Activated CD4-positive, alpha-beta T cell treated with anti-CD3 and anti-CD28 coated beads for 36 hours (primary cell): ENCODE measurements at regions not wholly inside any gene's neighbourhood (a gene's known extent, or its start where the extent isn't known, plus 50 kb on each side); places are given as distances from the start of the nearest gene placed in this dataset.

ENCODE experiments used
- ATAC-seq: fragments of 200-7000 bp; cut with Tn5 transposase; one replicate; pipeline ENCODE4 v1.10.0; 2021; ENCODE audit warnings: mild to moderate bottlenecking, moderate library complexity
- CTCF ChIA-PET: fragments of 350-600 bp; sonication (Branson Sonifier 250); formaldehyde crosslinking; loops from one replicate; lab custom pipeline; 2021; ENCODE audit warnings: antibody characterized with exemption; lab: Charles Lee
- POLR2A ChIA-PET: fragments of 350-600 bp; sonication (Branson Sonifier 250); formaldehyde crosslinking; loops from one replicate; lab custom pipeline; 2021; ENCODE audit warnings: antibody characterized with exemption, inconsistent platforms; lab: Charles Lee
- DNase-seq: peaks from one replicate; pipeline ENCODE4 v3.0.0-alpha.2; 2020
- H3K27ac Mint-ChIP-seq: one replicate; pipeline ENCODE4 v1.8.0; 2021; ENCODE audit warnings: mixed read lengths
- H3K27me3 Mint-ChIP-seq: one replicate; pipeline ENCODE4 v1.8.0; 2021; ENCODE audit warnings: mixed read lengths
- H3K36me3 Mint-ChIP-seq: one replicate; pipeline ENCODE4 v1.8.0; 2021; ENCODE audit warnings: low read depth, mixed read lengths
- H3K4me1 Mint-ChIP-seq: one replicate; pipeline ENCODE4 v1.8.0; 2021; ENCODE audit warnings: mixed read lengths
- H3K4me3 Mint-ChIP-seq: one replicate; pipeline ENCODE4 v1.8.0; 2021; ENCODE audit warnings: mild to moderate bottlenecking, moderate library complexity, mixed read lengths
- H3K9me3 Mint-ChIP-seq: one replicate; pipeline ENCODE4 v1.8.0; 2021; ENCODE audit warnings: low read depth, mixed read lengths
- intact Hi-C, 2 experiments: fragments of 100-400 bp; cut with DNase I in 1 of 2; cut with micrococcal nuclease in 1 of 2; formaldehyde crosslinking; loops; one replicate each; pipeline versions ENCODE4 v1.14.2 to v1.15.1; 2022 to 2024; cut with DNase I, micrococcal nuclease

DNA sequence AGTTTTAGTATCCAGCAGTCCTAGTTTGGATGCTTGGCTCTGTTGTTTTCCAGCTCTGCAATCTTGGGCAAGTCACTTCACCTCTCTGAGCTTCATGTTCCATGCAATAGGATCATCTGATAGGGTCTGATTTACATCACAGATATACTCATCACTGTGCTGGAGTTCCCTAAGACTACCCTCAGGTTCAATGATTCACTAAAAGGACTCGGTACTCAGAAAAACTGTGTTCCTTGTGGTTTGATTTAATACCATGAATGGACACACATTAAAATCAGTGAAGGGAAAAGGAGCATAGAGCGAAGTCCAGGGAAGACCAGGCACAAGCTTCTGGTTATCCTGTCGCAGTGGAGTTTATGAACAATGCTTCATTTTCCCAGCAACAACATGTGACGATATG lies 119.9 kb upstream of the EFNA5 start:
- POLR2A ChIA-PET: no interaction called here
- ATAC-seq (no peak), DNase-seq (no peak)
- intact Hi-C loops: no loop called here
- Mint-ChIP-seq H3K4me1 (no peaks in the 10 kb centered on the region), H3K9me3 (no peaks in the 10 kb centered on the region), H3K36me3 (no peaks in the 10 kb centered on the region), H3K4me3 (no peak overlapping the region), H3K27ac (no peak overlapping the region), H3K27me3 (no peaks in the 10 kb centered on the region)
- CTCF ChIA-PET: no interaction called here

DNA sequence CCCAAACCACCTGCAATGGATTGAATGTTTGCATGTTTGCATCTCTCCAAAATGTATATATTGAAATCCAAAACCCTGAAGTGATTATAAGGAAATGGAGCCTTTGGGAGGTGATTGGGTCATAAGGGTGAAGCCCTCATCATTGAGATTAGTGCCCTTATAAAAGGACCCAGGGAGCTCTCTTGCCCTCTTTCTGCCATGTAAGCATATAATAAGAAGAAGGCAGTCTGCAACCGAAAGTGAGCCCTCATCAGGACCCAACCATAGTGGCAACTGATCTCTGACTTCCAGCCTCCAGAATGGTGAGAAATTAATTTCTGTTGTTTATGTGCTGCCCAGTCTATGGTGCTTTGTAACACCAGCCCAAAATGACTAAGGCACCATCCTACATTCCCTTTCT lies 115.7 kb upstream of the EFNA5 start:
- peaks cover 2% of the 10 kb centered on the region for H3K27me3 Mint-ChIP-seq
- CTCF ChIA-PET: no interaction called here
- H3K4me1 Mint-ChIP-seq: no peaks in the 10 kb centered on the region
- no peak overlapping the region for H3K4me3 Mint-ChIP-seq
- POLR2A ChIA-PET: no interaction called here
- H3K27ac Mint-ChIP-seq: no peak overlapping the region
- intact Hi-C loops: no loop called here
- H3K36me3 Mint-ChIP-seq: no peaks in the 10 kb centered on the region
- ATAC-seq (no peak), DNase-seq (no peak)
- no peaks in the 10 kb centered on the region for H3K9me3 Mint-ChIP-seq

DNA sequence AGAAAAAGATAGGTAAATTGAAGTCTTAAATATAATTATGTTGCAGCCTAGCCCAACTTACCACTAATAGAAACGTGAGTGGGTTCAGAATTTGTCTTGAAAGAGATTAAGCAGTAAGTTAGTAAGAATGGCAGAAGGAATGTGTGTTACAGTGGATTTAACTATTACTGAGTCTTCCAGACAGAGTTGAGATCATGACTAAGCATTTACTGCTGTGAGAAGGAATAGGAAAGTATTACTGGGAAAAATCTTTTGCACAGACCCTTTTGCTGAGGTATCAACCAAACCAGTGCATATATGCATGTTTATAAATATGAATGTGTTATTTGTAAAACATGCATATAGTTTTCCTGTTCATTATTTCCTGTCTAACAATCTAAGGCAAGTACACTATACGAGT lies 112.8 kb upstream of the EFNA5 start:
- ATAC-seq: no peak
- H3K9me3 Mint-ChIP-seq: peaks cover 4% of the 10 kb centered on the region
- ChIA-PET CTCF (no interaction called here), POLR2A (no interaction called here)
- DNase-seq: no peak
- intact Hi-C loops: no loop called here
- no peaks in the 10 kb centered on the region for H3K4me1 Mint-ChIP-seq
- H3K27ac Mint-ChIP-seq: no peak overlapping the region
- H3K36me3 Mint-ChIP-seq: no peaks in the 10 kb centered on the region
- peaks cover 5% of the 10 kb centered on the region for H3K27me3 Mint-ChIP-seq
- no peak overlapping the region for H3K4me3 Mint-ChIP-seq

DNA sequence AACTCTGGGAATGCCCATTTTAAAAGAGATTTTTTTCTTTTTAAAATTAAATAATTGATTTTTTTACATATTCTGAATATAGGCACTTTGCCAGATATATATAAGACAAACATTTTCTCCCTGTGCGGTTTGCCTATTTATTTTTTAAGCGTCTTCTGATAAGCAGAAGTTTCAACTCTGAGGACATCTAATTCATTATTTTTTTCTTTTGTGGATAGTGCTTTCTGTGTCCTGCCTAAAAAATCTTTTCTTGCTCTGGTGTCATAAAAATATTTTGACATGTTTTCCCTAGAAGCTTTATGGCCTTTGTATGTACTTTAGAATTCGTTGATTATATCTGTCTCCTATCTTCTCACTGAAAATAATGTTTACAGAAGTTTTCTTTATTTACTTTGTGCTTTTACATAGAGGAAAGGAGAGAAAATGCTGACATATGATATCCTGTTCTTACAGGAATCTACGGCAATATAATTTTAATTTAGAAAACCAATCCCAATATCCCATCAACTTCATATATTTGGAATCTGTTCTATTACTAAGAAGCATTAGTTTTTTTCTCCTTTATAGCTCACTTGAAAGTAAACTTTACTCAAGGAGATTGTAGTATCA lies 111.9 kb upstream of the EFNA5 start:
- peaks cover 5% of the 10 kb centered on the region for H3K27me3 Mint-ChIP-seq
- H3K9me3 Mint-ChIP-seq: peaks cover 4% of the 10 kb centered on the region
- ChIA-PET CTCF (no interaction called here), POLR2A (no interaction called here)
- DNase-seq: no peak
- no peak for ATAC-seq
- intact Hi-C loops: no loop called here
- H3K4me3 Mint-ChIP-seq: no peak overlapping the region
- no peaks in the 10 kb centered on the region for H3K36me3 Mint-ChIP-seq
- H3K4me1 Mint-ChIP-seq: no peaks in the 10 kb centered on the region
- no peak overlapping the region for H3K27ac Mint-ChIP-seq

DNA sequence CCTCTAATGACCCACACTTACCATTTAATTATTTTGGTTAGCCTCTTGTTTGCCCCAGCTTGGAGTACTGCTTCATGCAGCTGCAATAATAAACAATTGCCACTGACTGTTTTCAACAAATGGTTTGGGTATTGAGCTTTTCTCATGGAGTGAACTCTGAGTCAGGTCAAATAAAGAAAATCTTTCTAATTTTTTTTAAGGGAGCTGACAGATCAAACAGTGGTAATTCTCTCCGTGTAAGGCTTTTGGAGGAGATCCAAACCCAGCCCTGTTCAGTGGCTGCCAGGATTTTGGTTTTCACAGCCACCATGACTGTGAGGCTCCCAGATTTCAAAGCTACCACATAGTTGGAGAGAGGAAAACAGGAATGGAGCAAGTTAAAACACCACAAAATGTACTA lies 110.7 kb upstream of the EFNA5 start:
- intact Hi-C loops: no loop called here
- Mint-ChIP-seq H3K4me3 (no peak overlapping the region), H3K9me3 (peaks cover 4% of the 10 kb centered on the region), H3K4me1 (no peaks in the 10 kb centered on the region), H3K36me3 (no peaks in the 10 kb centered on the region), H3K27me3 (peaks cover 9% of the 10 kb centered on the region), H3K27ac (no peak overlapping the region)
- DNase-seq (no peak), ATAC-seq (no peak)
- ChIA-PET CTCF (no interaction called here), POLR2A (no interaction called here)

DNA sequence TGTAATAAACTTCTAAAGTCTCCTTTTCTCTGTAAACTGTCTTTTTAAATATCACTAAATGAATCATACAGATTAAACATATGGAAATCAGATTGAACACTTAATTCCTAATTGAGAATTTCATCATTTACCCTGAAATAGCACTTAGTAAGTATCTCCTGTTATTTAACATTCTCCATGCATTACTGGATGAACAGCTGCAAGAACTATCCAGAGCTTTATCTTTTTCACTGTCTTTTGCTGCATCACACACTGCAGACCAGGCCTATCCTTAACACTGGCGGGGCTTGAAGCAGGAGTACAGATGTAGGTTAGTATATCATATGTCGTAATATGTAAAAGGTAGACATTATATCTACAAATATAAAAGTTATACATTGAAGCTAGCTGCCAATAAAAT lies 108.7 kb upstream of the EFNA5 start:
- CTCF ChIA-PET: no interaction called here
- H3K27me3 Mint-ChIP-seq: peaks cover 12% of the 10 kb centered on the region
- intact Hi-C loops: no loop called here

DNA sequence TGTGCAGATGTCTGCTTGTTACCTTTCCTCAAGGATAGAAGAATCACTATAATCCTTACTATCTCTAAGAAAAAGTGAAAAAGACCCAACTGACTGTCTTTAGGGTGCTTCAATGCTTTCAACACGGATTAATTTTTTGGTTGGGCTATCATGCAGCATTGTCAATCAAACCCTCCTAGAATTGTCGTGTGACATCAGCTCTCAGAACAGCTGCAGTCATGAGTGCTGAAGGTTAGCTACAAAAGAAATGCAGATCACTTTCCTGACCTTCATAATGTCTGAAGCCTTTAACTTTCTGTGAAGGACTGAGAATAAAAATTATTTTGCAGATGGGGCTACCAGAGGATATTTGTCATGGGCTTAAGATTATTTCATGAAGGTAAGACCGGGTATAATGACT lies 107.9 kb upstream of the EFNA5 start:
- CTCF ChIA-PET: interaction anchor here (0.5 kb wide), 1 partner anchor 37 kb away, joined by 3 read pairs; no protein-coding TSS in a partner anchor
- DNase-seq (no peak), ATAC-seq (no peak)
- POLR2A ChIA-PET: no interaction called here
- no peaks in the 10 kb centered on the region for H3K4me1 Mint-ChIP-seq
- no peaks in the 10 kb centered on the region for H3K36me3 Mint-ChIP-seq
- intact Hi-C loops: no loop called here
- peaks cover 4% of the 10 kb centered on the region for H3K9me3 Mint-ChIP-seq
- no peak overlapping the region for H3K4me3 Mint-ChIP-seq
- peaks cover 12% of the 10 kb centered on the region for H3K27me3 Mint-ChIP-seq
- H3K27ac Mint-ChIP-seq: no peak overlapping the region

More for the DNA sequence above, 108.7 kb upstream of the EFNA5 start:
- no peak overlapping the region for H3K27ac Mint-ChIP-seq
- POLR2A ChIA-PET: no interaction called here
- ATAC-seq: no peak
- peaks cover 4% of the 10 kb centered on the region for H3K9me3 Mint-ChIP-seq
- H3K4me1 Mint-ChIP-seq: no peaks in the 10 kb centered on the region
- DNase-seq: no peak
- no peak overlapping the region for H3K4me3 Mint-ChIP-seq
- no peaks in the 10 kb centered on the region for H3K36me3 Mint-ChIP-seq

DNA sequence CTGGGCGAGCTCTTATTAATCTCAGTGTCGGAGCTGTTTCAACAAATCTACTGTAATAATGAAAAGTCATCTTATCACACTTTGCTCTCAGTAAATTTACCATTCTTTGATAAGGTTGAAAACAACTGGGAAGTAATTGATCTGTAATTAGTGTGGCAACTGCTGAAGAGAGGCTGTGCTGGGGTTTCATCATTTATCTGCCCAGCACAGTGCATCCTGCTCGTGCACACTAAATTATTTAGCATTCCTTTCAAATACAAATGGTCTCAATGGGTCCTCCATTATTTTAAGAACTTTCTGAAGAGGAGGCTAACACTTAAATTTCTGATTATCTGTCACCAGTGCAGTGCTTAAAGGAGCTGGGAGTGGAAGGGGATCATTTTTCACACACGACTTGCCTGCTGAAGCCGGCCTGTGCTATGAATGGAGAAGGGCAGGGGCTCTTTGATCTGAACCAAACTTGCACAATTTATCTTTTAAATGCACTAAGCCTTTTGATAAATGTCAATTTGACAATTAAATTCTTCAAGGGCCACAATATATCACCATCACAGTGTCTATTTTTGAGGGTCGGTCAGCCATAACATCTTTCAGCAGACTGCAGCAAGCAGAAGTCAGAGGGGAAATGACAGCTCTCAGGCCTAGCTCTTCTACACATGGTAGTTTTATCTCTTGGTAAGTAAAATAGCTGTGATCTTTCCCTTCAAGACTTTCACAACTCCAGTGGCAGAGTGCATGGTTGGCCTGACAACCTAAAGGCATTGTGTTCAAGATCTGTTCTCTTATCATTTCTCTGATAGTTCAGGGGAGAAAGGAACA lies 106.4 kb upstream of the EFNA5 start:
- DNase-seq: no peak
- H3K36me3 Mint-ChIP-seq: no peaks in the 10 kb centered on the region
- intact Hi-C loops: no loop called here
- no peaks in the 10 kb centered on the region for H3K4me1 Mint-ChIP-seq
- H3K4me3 Mint-ChIP-seq: no peak overlapping the region
- peaks cover 4% of the 10 kb centered on the region for H3K9me3 Mint-ChIP-seq
- peaks cover 15% of the 10 kb centered on the region for H3K27me3 Mint-ChIP-seq
- ATAC-seq: no peak
- CTCF ChIA-PET: no interaction called here
- POLR2A ChIA-PET: no interaction called here
- no peak overlapping the region for H3K27ac Mint-ChIP-seq

DNA sequence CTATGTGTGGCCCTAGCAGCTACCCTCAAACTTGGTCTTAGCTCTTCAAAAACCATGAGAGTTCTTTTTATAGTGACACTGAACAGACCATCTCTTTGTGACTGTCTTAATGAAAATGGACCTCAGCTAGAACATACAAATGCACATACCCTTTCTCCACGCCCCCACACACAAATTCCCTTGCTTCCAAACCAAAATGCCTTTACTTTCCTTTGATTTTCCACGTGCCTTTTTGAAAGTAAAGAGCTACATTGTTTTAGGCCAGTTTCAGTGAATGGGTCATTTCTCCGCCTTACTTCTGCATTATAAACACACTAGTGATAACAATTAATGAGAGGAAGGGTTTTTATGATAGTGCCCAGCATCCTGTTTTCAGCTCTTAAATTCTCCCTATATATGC lies 105.8 kb upstream of the EFNA5 start:
- ATAC-seq (no peak), DNase-seq (no peak)
- Mint-ChIP-seq H3K4me1 (no peaks in the 10 kb centered on the region), H3K9me3 (peaks cover 4% of the 10 kb centered on the region), H3K36me3 (no peaks in the 10 kb centered on the region), H3K4me3 (no peak overlapping the region), H3K27ac (no peak overlapping the region), H3K27me3 (peaks cover 17% of the 10 kb centered on the region)
- intact Hi-C loops: no loop called here
- POLR2A ChIA-PET: no interaction called here
- CTCF ChIA-PET: no interaction called here

DNA sequence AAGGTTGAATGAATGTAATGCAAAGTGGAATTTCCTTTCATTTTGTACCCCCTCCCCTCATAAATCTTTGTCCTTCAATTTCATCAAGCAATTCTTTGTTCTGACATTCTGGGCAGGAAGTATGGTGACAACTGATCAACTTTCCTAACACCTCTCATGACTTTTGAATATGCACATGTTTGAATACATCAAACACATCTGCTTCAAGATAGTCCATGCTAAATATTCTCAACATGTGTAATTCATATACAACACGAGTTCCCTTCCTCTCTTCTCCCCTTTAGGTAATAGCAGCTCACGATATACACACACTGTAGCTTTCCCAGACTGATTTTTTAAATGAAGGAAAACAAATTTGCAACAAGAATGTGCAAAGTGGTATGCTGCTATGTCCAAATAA lies 103.6 kb upstream of the EFNA5 start:
- Mint-ChIP-seq H3K4me3 (no peak overlapping the region), H3K9me3 (no peaks in the 10 kb centered on the region), H3K27ac (no peak overlapping the region), H3K4me1 (no peaks in the 10 kb centered on the region), H3K36me3 (no peaks in the 10 kb centered on the region), H3K27me3 (peaks cover 16% of the 10 kb centered on the region)
- ChIA-PET CTCF (no interaction called here), POLR2A (no interaction called here)
- intact Hi-C loops: no loop called here
- ATAC-seq (no peak), DNase-seq (no peak)

DNA sequence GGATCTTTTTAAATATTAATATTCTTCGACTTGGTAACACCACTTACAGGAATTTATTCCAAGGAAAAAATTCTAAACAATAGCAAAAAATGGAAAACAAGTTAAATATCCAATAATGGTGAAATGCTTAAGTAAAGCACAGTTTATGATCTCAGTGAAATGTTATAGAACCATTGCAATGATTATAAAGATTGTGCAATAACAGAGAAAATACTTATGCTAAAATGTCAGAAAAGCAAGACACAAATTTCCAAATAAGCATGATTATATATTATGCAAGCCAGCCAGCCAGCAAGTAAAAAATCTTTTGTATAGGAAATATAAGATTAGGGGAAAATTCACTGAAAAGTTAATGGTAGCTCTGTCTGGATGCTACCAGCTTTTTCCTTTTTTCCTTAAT lies 102.7 kb upstream of the EFNA5 start:
- CTCF ChIA-PET: no interaction called here
- intact Hi-C loops: no loop called here
- POLR2A ChIA-PET: no interaction called here
- Mint-ChIP-seq H3K27me3 (peaks cover 16% of the 10 kb centered on the region), H3K4me3 (no peak overlapping the region), H3K4me1 (no peaks in the 10 kb centered on the region), H3K36me3 (no peaks in the 10 kb centered on the region), H3K9me3 (no peaks in the 10 kb centered on the region), H3K27ac (no peak overlapping the region)
- DNase-seq (no peak), ATAC-seq (no peak)
